ENCODE measurements at regions not wholly inside any gene's neighbourhood (a gene's known extent, or its start where the extent isn't known, plus 50 kb on each side); places are given as distances from the start of the nearest gene placed in this dataset.

DNA sequence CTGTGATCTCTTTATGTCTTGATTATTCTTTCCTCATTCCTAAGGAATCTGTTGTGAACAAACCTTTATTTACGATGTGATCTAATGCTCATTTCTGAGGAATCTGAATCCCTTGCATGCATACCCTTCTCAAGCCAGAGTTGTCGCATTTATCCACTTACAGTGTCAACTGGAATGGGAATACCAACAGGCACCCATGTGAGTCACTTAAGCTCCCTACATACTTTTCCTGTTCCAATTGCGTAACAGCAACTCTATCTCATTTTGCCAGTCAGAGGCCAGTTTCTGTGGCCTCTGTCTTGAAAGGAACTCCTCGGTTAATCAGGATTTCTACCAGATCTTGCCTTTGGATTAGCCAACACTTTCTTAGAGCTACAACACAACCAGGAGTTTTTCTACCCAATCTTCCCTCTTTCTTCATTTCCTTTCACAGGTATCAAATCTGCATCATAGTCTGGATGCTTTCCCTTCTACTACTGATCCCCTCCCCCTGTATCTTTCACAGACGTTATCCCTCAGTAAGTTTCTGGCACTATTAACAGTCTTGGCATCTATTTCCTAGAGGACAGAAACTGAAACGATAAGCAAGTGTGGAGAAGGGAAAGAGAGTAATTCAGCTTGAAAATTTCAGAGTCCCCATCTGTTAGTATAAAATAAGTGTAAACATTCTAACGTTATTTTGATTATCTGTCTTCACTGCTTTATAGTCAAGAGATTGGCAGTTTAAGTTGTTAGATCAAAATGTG, 66.8 kb upstream of the BCHE start:
- DNase-seq (ENCODE audit: low read depth, low spot score) (no peak), FAIRE-seq (no peak)
- Histone ChIP-seq H2AFZ (ENCODE audit: control insufficient read depth, low read length) (no peak overlapping the region), H3K4me3 (ENCODE audit: control insufficient read depth in 2 of 3, extremely low read depth in 1 of 3, insufficient read depth in 2 of 3, low read depth in 1 of 3, low read length in 3 of 3) (no peak overlapping the region), H3K9me1 (ENCODE audit: control insufficient read depth, extremely low read depth, insufficient read depth, low read length) (no peaks in the 10 kb centered on the region), H3K9ac (ENCODE audit: control insufficient read depth, extremely low read depth, insufficient read depth, low read length) (no peak overlapping the region), H3K4me1 (ENCODE audit: control insufficient read depth, extremely low read depth, insufficient read depth, low read length) (no peaks in the 10 kb centered on the region), H3K27ac (ENCODE audit: control insufficient read depth, insufficient read depth, low read length) (no peak overlapping the region), H3K27me3 (ENCODE audit: control insufficient read depth, extremely low read depth, insufficient read depth, low read length) (no peaks in the 10 kb centered on the region), H4K20me1 (ENCODE audit: control insufficient read depth, extremely low read depth, insufficient read depth, low read length) (no peaks in the 10 kb centered on the region), H3K79me2 (ENCODE audit: control insufficient read depth, insufficient read depth, low read length) (no peaks in the 10 kb centered on the region), H3K36me3 (ENCODE audit: control insufficient read depth in 2 of 2, extremely low read depth in 1 of 2, insufficient read depth in 2 of 2, low read length in 2 of 2) (no peaks in the 10 kb centered on the region), H3K9me3 (ENCODE audit: control insufficient read depth, low read depth, low read length) (no peaks in the 10 kb centered on the region), H3K4me2 (ENCODE audit: control insufficient read depth, extremely low read depth, insufficient read depth, low read depth, low read length) (no peak overlapping the region)
- dilution Hi-C loops (cut with MboI; ENCODE audit: extremely low pct_ligation_motif_present, low sequenced_read_pairs) = no loop called here
- TF ChIP-seq, protein P1, sequence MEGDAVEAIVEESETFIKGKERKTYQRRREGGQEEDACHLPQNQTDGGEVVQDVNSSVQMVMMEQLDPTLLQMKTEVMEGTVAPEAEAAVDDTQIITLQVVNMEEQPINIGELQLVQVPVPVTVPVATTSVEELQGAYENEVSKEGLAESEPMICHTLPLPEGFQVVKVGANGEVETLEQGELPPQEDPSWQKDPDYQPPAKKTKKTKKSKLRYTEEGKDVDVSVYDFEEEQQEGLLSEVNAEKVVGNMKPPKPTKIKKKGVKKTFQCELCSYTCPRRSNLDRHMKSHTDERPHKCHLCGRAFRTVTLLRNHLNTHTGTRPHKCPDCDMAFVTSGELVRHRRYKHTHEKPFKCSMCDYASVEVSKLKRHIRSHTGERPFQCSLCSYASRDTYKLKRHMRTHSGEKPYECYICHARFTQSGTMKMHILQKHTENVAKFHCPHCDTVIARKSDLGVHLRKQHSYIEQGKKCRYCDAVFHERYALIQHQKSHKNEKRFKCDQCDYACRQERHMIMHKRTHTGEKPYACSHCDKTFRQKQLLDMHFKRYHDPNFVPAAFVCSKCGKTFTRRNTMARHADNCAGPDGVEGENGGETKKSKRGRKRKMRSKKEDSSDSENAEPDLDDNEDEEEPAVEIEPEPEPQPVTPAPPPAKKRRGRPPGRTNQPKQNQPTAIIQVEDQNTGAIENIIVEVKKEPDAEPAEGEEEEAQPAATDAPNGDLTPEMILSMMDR (optimal IDR thresholded peaks at IDR 0.05 in 1 of 3, IDR thresholded peaks at IDR 0.05 in 1 of 3, conservative IDR thresholded peaks at IDR 0.05 in 1 of 3; ENCODE audit: extremely low read depth in 1 of 3, insufficient read depth in 2 of 3, low read length in 3 of 3) = no peak
- no peak for TF ChIP-seq EZH2 (IDR thresholded peaks at IDR 0.05; ENCODE audit: low read length)

DNA sequence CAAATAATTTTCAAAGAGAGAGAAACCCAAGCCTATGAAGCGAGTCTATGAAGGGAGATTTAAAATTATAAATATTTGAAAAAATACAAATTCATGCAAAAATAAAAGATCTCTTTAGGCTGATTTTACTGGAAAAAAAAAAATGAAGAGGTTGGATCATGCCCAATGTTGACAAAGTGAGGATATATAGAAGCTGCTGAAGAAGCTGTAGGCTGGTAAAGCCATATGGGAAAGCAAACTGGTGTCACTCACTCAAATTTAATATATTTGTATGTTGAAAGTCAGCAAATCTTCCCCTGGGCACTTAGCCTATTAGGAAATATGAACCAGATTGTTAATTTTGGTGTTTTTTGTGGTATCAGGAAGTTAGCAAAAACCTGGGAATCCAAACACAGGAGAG, 61.8 kb upstream of the BCHE start:
- TF ChIP-seq, protein P1 (optimal IDR thresholded peaks at IDR 0.05 in 1 of 3, IDR thresholded peaks at IDR 0.05 in 1 of 3, conservative IDR thresholded peaks at IDR 0.05 in 1 of 3; ENCODE audit: extremely low read depth in 1 of 3, insufficient read depth in 2 of 3, low read length in 3 of 3) = no peak
- TF ChIP-seq EZH2 (IDR thresholded peaks at IDR 0.05; ENCODE audit: low read length) = no peak
- Histone ChIP-seq H3K4me3 (ENCODE audit: control insufficient read depth in 2 of 3, extremely low read depth in 1 of 3, insufficient read depth in 2 of 3, low read depth in 1 of 3, low read length in 3 of 3) (no peak overlapping the region), H3K36me3 (ENCODE audit: control insufficient read depth in 2 of 2, extremely low read depth in 1 of 2, insufficient read depth in 2 of 2, low read length in 2 of 2) (no peaks in the 10 kb centered on the region), H3K4me1 (ENCODE audit: control insufficient read depth, extremely low read depth, insufficient read depth, low read length) (no peaks in the 10 kb centered on the region), H3K9me3 (ENCODE audit: control insufficient read depth, low read depth, low read length) (no peaks in the 10 kb centered on the region), H4K20me1 (ENCODE audit: control insufficient read depth, extremely low read depth, insufficient read depth, low read length) (no peaks in the 10 kb centered on the region), H3K27me3 (ENCODE audit: control insufficient read depth, extremely low read depth, insufficient read depth, low read length) (no peaks in the 10 kb centered on the region), H3K9me1 (ENCODE audit: control insufficient read depth, extremely low read depth, insufficient read depth, low read length) (no peaks in the 10 kb centered on the region), H3K4me2 (ENCODE audit: control insufficient read depth, extremely low read depth, insufficient read depth, low read depth, low read length) (no peak overlapping the region), H3K79me2 (ENCODE audit: control insufficient read depth, insufficient read depth, low read length) (no peaks in the 10 kb centered on the region), H2AFZ (ENCODE audit: control insufficient read depth, low read length) (no peak overlapping the region), H3K27ac (ENCODE audit: control insufficient read depth, insufficient read depth, low read length) (no peak overlapping the region), H3K9ac (ENCODE audit: control insufficient read depth, extremely low read depth, insufficient read depth, low read length) (no peak overlapping the region)
- dilution Hi-C loops (cut with MboI; ENCODE audit: extremely low pct_ligation_motif_present, low sequenced_read_pairs) = no loop called here
- FAIRE-seq = no peak
- no peak for DNase-seq (ENCODE audit: low read depth, low spot score)

All from keratinocyte (primary cell).